OCI-LY1 (cell line): ENCODE measurements at regions not wholly inside any gene's neighbourhood (a gene's known extent, or its start where the extent isn't known, plus 50 kb on each side); places are given as distances from the start of the nearest gene placed in this dataset.

Experiments
- H2AFZ ChIP-seq: fragments of 200-600 bp; sonication (generic), shearing (Covaris generic); 2 replicates; pipeline ENCODE4 v1.6.0; 2014; ENCODE audit warnings: antibody characterized with exemption, mild to moderate bottlenecking, low read length
- H3F3A ChIP-seq: fragments of 200-600 bp; sonication (generic), shearing (Covaris generic); 2 replicates; pipeline ENCODE4 v1.6.0; 2014; ENCODE audit warnings: mild to moderate bottlenecking, antibody characterized with exemption, low read length, moderate library complexity; ENCODE audit not compliant: insufficient read depth
- H3K27ac ChIP-seq: fragments of 200-600 bp; sonication (generic); 2 replicates; pipeline ENCODE4 v1.5.1; 2014; ENCODE audit warnings: low read length, mixed run types, mild to moderate bottlenecking, low read depth; ENCODE audit not compliant: poor library complexity, severe bottlenecking
- H3K27me3 ChIP-seq: fragments of 200-600 bp; sonication (generic); 2 replicates; pipeline ENCODE4 v1.6.0; 2014; ENCODE audit warnings: antibody characterized with exemption, mild to moderate bottlenecking, low read length, moderate library complexity; ENCODE audit not compliant: insufficient read depth
- H3K36me3 ChIP-seq: fragments of 200-600 bp; sonication (generic); 2 replicates; pipeline ENCODE4 v1.6.1; 2014; ENCODE audit warnings: mild to moderate bottlenecking, antibody characterized with exemption, low read length, moderate library complexity, mixed read lengths; ENCODE audit not compliant: insufficient read depth
- H3K4me1 ChIP-seq: fragments of 200-600 bp; sonication (generic); 2 replicates; pipeline ENCODE4 v1.5.1; 2014; ENCODE audit warnings: mild to moderate bottlenecking, low read length, moderate library complexity; ENCODE audit not compliant: insufficient read depth, severe bottlenecking
- H3K4me2 ChIP-seq: fragments of 200-600 bp; sonication (generic), shearing (Covaris generic); 2 replicates; pipeline ENCODE4 v1.6.1; 2014; ENCODE audit warnings: low read length
- H3K4me3 ChIP-seq: fragments of 200-600 bp; sonication (generic); 2 replicates; pipeline ENCODE4 v1.5.1; 2014; ENCODE audit warnings: low read length, low read depth, mild to moderate bottlenecking, mixed read lengths; ENCODE audit not compliant: poor library complexity, severe bottlenecking
- H3K79me2 ChIP-seq: fragments of 200-600 bp; shearing (Covaris generic); 2 replicates; pipeline ENCODE4 v1.6.1; 2016; ENCODE audit warnings: mixed run types, low read length, mixed read lengths; ENCODE audit not compliant: insufficient read depth
- H3K9ac ChIP-seq: fragments of 200-600 bp; sonication (generic), shearing (Covaris generic); 2 replicates; pipeline ENCODE4 v1.6.1; 2014; ENCODE audit warnings: mild to moderate bottlenecking, low read length, mixed read lengths
- H3K9me2 ChIP-seq: fragments of 200-600 bp; sonication (generic), shearing (Covaris generic); 2 replicates; pipeline ENCODE4 v1.6.1; 2014; ENCODE audit warnings: low read depth, mild to moderate bottlenecking, low read length, mixed read lengths
- H3K9me3 ChIP-seq: fragments of 200-600 bp; shearing (Covaris generic); 2 replicates; pipeline ENCODE4 v1.6.1; 2014; ENCODE audit warnings: low read length, mixed read lengths
- H4K20me1 ChIP-seq: fragments of 200-600 bp; sonication (generic), shearing (Covaris generic); 2 replicates; pipeline ENCODE4 v1.6.0; 2016; ENCODE audit warnings: mild to moderate bottlenecking, low read length; ENCODE audit not compliant: insufficient read depth
- CTCF ChIP-seq: fragments of 200-600 bp; sonication (generic), shearing (Covaris generic); IDR thresholded peaks from 2 replicates; pipeline ENCODE4 v1.5.1; 2017; ENCODE audit warnings: mild to moderate bottlenecking, antibody characterized with exemption, low read length, moderate library complexity, mixed read lengths
- EZH2 ChIP-seq: fragments of 200-600 bp; sonication (generic), shearing (Covaris generic); IDR thresholded peaks from 2 replicates; pipeline ENCODE4 v1.8.0; 2017; ENCODE audit warnings: borderline replicate concordance, mixed run types, mild to moderate bottlenecking, antibody characterized with exemption, low read length, moderate library complexity, mixed read lengths

- Histone ChIP-seq H3K27ac (no peak overlapping the region), H3F3A (no peaks in the 10 kb centered on the region), H3K9me2 (no peaks in the 10 kb centered on the region)
Observed at GRCh38 chr1:244937099-244937498, 72.8 kb upstream of the HNRNPU start.

DNA sequence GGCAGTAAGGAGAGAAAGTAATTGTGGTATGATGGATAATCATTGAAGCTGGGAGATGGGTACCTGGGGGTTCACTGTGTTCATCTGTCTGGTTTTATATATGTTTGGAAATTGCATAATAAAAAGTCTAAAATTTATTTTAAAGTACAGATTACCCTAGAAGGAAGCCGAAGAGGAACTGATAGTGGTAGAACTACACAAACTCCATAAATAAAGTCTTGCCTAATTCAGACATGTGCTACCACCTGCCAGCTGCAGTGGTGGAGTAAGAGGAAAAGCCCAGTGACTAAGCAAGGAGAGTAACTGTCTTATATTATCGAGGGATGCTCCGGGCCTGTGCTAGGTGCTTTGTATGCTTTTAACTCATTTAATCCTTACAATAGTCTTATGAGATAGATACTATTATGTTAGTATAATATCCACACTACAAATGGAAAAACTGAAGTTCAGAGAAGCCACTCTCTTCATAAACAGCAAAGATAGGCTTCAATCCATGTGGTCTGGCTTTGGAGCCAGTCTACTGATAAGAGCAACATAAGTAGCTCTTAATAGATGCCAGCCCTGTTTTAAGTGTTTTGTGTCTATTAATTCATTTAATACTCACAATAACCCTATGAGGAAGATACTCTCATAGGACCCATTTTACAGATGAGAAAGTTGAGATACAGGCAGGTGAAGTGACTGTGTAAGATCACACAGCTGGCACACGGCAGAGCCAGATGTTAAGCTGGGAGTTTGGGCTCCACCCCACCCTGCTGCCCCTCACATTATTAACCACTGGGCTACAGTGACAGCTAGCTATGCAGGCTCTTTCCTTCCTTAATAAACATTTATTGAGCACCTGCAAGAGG is 56.8 kb upstream of the HNRNPU start:
- Histone ChIP-seq H3K4me3 (no peak overlapping the region), H3K79me2 (no peaks in the 10 kb centered on the region), H3K27me3 (no peaks in the 10 kb centered on the region), H3K4me1 (peaks cover 16% of the 10 kb centered on the region), H3K36me3 (no peaks in the 10 kb centered on the region), H3K9me3 (no peaks in the 10 kb centered on the region), H3F3A (no peaks in the 10 kb centered on the region), H3K4me2 (no peak overlapping the region), H3K27ac (no peak overlapping the region), H3K9ac (no peak overlapping the region), H3K9me2 (no peaks in the 10 kb centered on the region), H2AFZ (no peak overlapping the region), H4K20me1 (no peaks in the 10 kb centered on the region)
- TF ChIP-seq CTCF (no peak), EZH2 (no peak)

More at GRCh38 chr1:244937099-244937498, 72.8 kb upstream of the HNRNPU start:
- Histone ChIP-seq H3K4me3 (no peak overlapping the region), H3K79me2 (no peaks in the 10 kb centered on the region), H3K27me3 (no peaks in the 10 kb centered on the region), H3K9me3 (no peaks in the 10 kb centered on the region), H3K36me3 (no peaks in the 10 kb centered on the region), H4K20me1 (no peaks in the 10 kb centered on the region), H3K9ac (no peak overlapping the region), H3K4me1 (no peaks in the 10 kb centered on the region), H2AFZ (no peak overlapping the region), H3K4me2 (no peak overlapping the region)
- TF ChIP-seq CTCF (no peak), EZH2 (no peak)

DNA sequence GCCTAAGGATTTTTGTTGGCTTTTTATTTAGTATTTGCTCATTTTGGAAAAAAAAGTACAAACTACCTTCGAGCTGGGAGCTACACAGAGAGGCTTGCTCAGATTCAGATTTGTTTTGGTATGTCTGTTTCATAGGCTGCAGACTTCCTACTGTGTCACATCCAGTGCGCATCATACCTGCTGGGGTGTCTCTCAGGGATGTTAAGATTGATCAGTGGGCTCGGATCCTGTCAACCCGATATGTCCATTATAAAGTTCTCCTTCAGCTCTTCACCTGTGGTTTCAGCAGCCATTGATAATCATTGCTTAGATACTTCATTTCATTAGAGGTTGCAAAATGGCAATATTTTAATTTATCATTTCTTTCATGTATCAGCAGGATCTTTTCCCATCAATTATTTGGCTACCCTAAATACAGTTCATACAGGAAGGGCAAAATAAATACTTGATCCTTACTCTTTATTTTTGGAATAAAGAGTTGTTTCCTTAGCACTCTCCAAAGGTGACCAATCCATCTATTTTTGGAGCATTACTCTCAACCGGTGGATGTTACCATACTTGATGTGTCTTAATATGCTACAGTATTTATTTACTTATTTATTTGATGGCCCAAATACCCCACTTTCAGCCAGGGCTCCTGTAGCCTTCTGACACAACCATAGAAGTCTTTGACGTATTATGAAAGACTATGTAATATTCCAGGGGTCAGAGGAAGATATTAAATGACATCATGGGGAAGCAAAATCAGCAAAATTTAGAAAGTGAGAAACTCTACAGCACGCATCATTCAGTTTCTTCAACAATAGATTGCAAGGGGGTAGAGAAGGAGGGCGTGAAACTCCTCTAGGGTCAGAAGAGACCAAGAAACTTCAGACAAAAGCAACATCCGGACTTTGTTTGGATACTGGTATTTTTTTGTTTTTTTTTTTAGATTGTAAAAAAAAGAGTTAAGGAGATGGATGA is 55.3 kb upstream of the HNRNPU start:
- H3K4me3 ChIP-seq: peak overlapping the region; percentile 57

More for the DNA sequence above, 55.3 kb upstream of the HNRNPU start:
- peak overlapping the region; percentile 29; the same call in 1 of the 2 replicates for H3K9ac ChIP-seq
- no peaks in the 10 kb centered on the region for H3K9me3 ChIP-seq
- H3K36me3 ChIP-seq: no peaks in the 10 kb centered on the region
- H3K9me2 ChIP-seq: no peaks in the 10 kb centered on the region
- H3K4me2 ChIP-seq: peak overlapping the region; percentile 70
- H4K20me1 ChIP-seq: no peaks in the 10 kb centered on the region
- TF ChIP-seq CTCF (no peak), EZH2 (no peak)
- no peak overlapping the region for H3K27ac ChIP-seq
- H3K79me2 ChIP-seq: no peaks in the 10 kb centered on the region
- no peak overlapping the region for H2AFZ ChIP-seq
- H3K4me1 ChIP-seq: peaks cover 16% of the 10 kb centered on the region
- H3K27me3 ChIP-seq: no peaks in the 10 kb centered on the region
- H3F3A ChIP-seq: no peaks in the 10 kb centered on the region
